GM12878 (cell line): ENCODE measurements at regions not wholly inside any gene's neighbourhood (a gene's known extent, or its start where the extent isn't known, plus 50 kb on each side); places are given as distances from the start of the nearest gene placed in this dataset.

Experiments
- ATAC-seq: fragments of 200-7000 bp; cut with Tn5 transposase; 3 replicates; pipeline ENCODE4 v1.9.1; 2020; ENCODE audit warnings: mild to moderate bottlenecking, moderate library complexity
- BruUV-seq: library from RNA; stranded (reverse); fragments of 400-500 nt; replicated peaks from 2 replicates; lab custom pipeline; 2021; lab: Mats Ljungman, UMichigan
- CTCF ChIA-PET: fragments of 300-600 bp; sonication (Branson Sonifier 250); formaldehyde crosslinking; extraction: SDS; loops from one replicate; lab custom pipeline; 2021; ENCODE audit warnings: inconsistent platforms; lab: Yijun Ruan, JAX
- POLR2A ChIA-PET: fragments of 350-600 bp; formaldehyde crosslinking; extraction: SDS; loops from one replicate; lab custom pipeline; 2021; ENCODE audit warnings: inconsistent platforms; lab: Charles Lee
- RAD21 ChIA-PET: fragments of 300-600 bp; sonication (Branson Sonifier 250); formaldehyde crosslinking; loops from one replicate; lab custom pipeline; 2023; ENCODE audit warnings: antibody characterized with exemption; ENCODE audit not compliant: unreplicated experiment; lab: Charles Lee
- SMC1A ChIA-PET: fragments of 300-600 bp; sonication (Branson Sonifier 250); formaldehyde crosslinking; loops from one replicate; lab custom pipeline; 2023; ENCODE audit not compliant: unreplicated experiment, uncharacterized antibody; lab: Charles Lee
- DNase-seq: peaks from one replicate; pipeline ENCODE4 v3.0.0-alpha.2; 2011; ENCODE audit warnings: low read depth, low spot score
- FAIRE-seq: peaks from 3 replicates; lab custom pipeline; 2011; peaks lifted over from hg19 to GRCh38; lab: Jason Lieb, UNC
- H2AFZ ChIP-seq: 2 replicates; pipeline ENCODE4 v1.6.0; 2011; ENCODE audit warnings: low read depth, low read length, control low read depth; ENCODE audit not compliant: control insufficient read depth
- H3K27ac ChIP-seq: 2 replicates; pipeline ENCODE4 v1.5.1; 2011; ENCODE audit warnings: control low read depth; ENCODE audit not compliant: control insufficient read depth, insufficient read depth
- H3K27me3 ChIP-seq, 2 experiments: replicated peaks in 1 of 2; 2 replicates each; pipeline versions ENCODE4 v1.6.0 to v1.6.1; 2011; ENCODE audit warnings: low read length in 1 of 2; ENCODE audit not compliant: control insufficient read depth in 2 of 2, insufficient read depth in 2 of 2
- H3K36me3 ChIP-seq, 2 experiments: 2 replicates each; pipeline ENCODE4 v1.5.1; 2011; ENCODE audit warnings: low read length in 1 of 2; ENCODE audit not compliant: control insufficient read depth in 2 of 2, insufficient read depth in 2 of 2
- H3K4me1 ChIP-seq: 2 replicates; pipeline ENCODE4 v1.6.1; 2011; ENCODE audit warnings: mild to moderate bottlenecking, low read length, moderate library complexity, mixed read lengths; ENCODE audit not compliant: control insufficient read depth, insufficient read depth
- H3K4me2 ChIP-seq: 2 replicates; pipeline ENCODE4 v1.6.0; 2011; ENCODE audit warnings: control low read depth; ENCODE audit not compliant: control insufficient read depth, insufficient read depth
- H3K4me3 ChIP-seq: fragments of 200-600 bp; sonication (generic); 2 replicates; pipeline ENCODE4 v1.5.1; 2016
- H3K79me2 ChIP-seq: 2 replicates; pipeline ENCODE4 v1.6.0; 2011; ENCODE audit warnings: low read length; ENCODE audit not compliant: control insufficient read depth, insufficient read depth
- H3K9ac ChIP-seq: 2 replicates; pipeline ENCODE4 v1.8.0; 2011; ENCODE audit warnings: low read length, control low read depth, mixed read lengths; ENCODE audit not compliant: control insufficient read depth, insufficient read depth
- H3K9me3 ChIP-seq: replicated peaks from 3 replicates; pipeline ENCODE4 v1.5.1; 2011; ENCODE audit warnings: mild to moderate bottlenecking, low read length; ENCODE audit not compliant: control insufficient read depth, insufficient read depth
- H4K20me1 ChIP-seq: 2 replicates; pipeline ENCODE4 v1.6.0; 2011; ENCODE audit not compliant: control insufficient read depth, insufficient read depth
- ESRRA ChIP-seq: IDR thresholded peaks from 2 replicates; pipeline ENCODE4 v1.6.1; 2012; ENCODE audit warnings: mild to moderate bottlenecking, low read length, improper control_type of control experiment
- TARDBP ChIP-seq: IDR thresholded peaks from 2 replicates; pipeline ENCODE4 v1.6.1; 2016; ENCODE audit warnings: borderline replicate concordance
- ZBED1 ChIP-seq: IDR thresholded peaks from 2 replicates; pipeline ENCODE4 v1.6.1; 2016; ENCODE audit warnings: borderline replicate concordance
- in situ Hi-C: fragments of 300-500 bp; cut with MboI; formaldehyde crosslinking; loops from 9 replicates; pipeline ENCODE4 v1.14.3; 2018; ENCODE audit warnings: mixed read lengths
- intact Hi-C: fragments of 100-400 bp; cut with micrococcal nuclease; formaldehyde crosslinking; loops from one replicate; pipeline ENCODE4 v1.14.2; 2022; ENCODE audit not compliant: unreplicated experiment
- TF ChIP-seq, protein P1 (sequence below): IDR thresholded peaks from 2 replicates; pipeline ENCODE4 v1.6.1; 2012; ENCODE audit warnings: improper control_type of control experiment, low read depth, low read length; ENCODE audit not compliant: insufficient replicate concordance
- TF ChIP-seq, protein P2 (sequence below): fragments of 450-650 bp; IDR thresholded peaks from 2 replicates; pipeline ENCODE4 v1.6.1; 2018; ENCODE audit warnings: borderline replicate concordance, mild to moderate bottlenecking; ENCODE audit not compliant: partially characterized antibody

DNA sequence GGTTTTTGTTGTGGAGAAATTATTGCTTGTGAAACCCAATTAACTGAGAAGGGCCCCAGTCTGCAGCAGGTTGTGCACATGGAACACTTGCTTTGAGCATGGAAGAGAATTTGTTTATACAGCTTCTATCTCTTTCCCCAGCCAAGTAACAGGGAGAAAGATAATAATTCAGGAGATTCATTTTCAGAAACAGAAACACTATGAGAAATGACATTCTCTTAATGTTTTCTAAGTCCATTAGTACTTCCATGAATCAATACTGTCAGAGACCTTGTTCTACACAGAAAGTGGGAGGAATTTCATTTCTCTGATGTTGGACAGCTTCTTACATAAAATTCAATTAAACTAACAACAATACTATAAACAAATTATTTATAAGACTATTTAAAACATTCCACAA is 446.3 kb downstream of the KLF12 start:
- TF ChIP-seq ESRRA = no peak
- no peak for TF ChIP-seq TARDBP
- no peak for TF ChIP-seq ZBED1
- TF ChIP-seq, protein P1, sequence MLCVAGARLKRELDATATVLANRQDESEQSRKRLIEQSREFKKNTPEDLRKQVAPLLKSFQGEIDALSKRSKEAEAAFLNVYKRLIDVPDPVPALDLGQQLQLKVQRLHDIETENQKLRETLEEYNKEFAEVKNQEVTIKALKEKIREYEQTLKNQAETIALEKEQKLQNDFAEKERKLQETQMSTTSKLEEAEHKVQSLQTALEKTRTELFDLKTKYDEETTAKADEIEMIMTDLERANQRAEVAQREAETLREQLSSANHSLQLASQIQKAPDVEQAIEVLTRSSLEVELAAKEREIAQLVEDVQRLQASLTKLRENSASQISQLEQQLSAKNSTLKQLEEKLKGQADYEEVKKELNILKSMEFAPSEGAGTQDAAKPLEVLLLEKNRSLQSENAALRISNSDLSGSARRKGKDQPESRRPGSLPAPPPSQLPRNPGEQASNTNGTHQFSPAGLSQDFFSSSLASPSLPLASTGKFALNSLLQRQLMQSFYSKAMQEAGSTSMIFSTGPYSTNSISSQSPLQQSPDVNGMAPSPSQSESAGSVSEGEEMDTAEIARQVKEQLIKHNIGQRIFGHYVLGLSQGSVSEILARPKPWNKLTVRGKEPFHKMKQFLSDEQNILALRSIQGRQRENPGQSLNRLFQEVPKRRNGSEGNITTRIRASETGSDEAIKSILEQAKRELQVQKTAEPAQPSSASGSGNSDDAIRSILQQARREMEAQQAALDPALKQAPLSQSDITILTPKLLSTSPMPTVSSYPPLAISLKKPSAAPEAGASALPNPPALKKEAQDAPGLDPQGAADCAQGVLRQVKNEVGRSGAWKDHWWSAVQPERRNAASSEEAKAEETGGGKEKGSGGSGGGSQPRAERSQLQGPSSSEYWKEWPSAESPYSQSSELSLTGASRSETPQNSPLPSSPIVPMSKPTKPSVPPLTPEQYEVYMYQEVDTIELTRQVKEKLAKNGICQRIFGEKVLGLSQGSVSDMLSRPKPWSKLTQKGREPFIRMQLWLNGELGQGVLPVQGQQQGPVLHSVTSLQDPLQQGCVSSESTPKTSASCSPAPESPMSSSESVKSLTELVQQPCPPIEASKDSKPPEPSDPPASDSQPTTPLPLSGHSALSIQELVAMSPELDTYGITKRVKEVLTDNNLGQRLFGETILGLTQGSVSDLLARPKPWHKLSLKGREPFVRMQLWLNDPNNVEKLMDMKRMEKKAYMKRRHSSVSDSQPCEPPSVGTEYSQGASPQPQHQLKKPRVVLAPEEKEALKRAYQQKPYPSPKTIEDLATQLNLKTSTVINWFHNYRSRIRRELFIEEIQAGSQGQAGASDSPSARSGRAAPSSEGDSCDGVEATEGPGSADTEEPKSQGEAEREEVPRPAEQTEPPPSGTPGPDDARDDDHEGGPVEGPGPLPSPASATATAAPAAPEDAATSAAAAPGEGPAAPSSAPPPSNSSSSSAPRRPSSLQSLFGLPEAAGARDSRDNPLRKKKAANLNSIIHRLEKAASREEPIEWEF = no peak
- TF ChIP-seq, protein P2, sequence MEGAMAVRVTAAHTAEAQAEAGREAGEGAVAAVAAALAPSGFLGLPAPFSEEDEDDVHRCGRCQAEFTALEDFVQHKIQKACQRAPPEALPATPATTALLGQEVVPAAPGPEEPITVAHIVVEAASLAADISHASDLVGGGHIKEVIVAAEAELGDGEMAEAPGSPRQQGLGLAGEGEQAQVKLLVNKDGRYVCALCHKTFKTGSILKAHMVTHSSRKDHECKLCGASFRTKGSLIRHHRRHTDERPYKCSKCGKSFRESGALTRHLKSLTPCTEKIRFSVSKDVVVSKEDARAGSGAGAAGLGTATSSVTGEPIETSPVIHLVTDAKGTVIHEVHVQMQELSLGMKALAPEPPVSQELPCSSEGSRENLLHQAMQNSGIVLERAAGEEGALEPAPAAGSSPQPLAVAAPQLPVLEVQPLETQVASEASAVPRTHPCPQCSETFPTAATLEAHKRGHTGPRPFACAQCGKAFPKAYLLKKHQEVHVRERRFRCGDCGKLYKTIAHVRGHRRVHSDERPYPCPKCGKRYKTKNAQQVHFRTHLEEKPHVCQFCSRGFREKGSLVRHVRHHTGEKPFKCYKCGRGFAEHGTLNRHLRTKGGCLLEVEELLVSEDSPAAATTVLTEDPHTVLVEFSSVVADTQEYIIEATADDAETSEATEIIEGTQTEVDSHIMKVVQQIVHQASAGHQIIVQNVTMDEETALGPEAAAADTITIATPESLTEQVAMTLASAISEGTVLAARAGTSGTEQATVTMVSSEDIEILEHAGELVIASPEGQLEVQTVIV = no peak
- H3K36me3 ChIP-seq = no peaks in the 10 kb centered on the region
- ChIA-PET POLR2A (no interaction called here), RAD21 (no interaction called here), CTCF (interaction anchor here (1.0 to 1.3 kb wide), 2 partner anchors 9 to 73 kb away, joined by 3 read pairs; no protein-coding TSS in a partner anchor), SMC1A (no interaction called here)
- no peak overlapping the region for H2AFZ ChIP-seq
- no peaks in the 10 kb centered on the region for H3K9me3 ChIP-seq
- no peaks in the 10 kb centered on the region for H3K4me1 ChIP-seq
- FAIRE-seq (no peak), ATAC-seq (no peak), DNase-seq (no peak)
- no peaks in the 10 kb centered on the region for H4K20me1 ChIP-seq
- intact Hi-C loops (no loop called here), in situ Hi-C loops (no loop called here)
- H3K27me3 ChIP-seq = no peaks in the 10 kb centered on the region
- H3K27ac ChIP-seq = no peak overlapping the region
- no peaks in the 10 kb centered on the region for H3K79me2 ChIP-seq
- no TSS peak for BruUV-seq
- H3K4me2 ChIP-seq = no peak overlapping the region
- H3K9ac ChIP-seq = no peak overlapping the region
- H3K4me3 ChIP-seq = no peak overlapping the region
